SK-N-SH treated with all-trans-retinoic acid at 6 μM for 48 hours (cell line): ENCODE measurements at regions not wholly inside any gene's neighbourhood (a gene's known extent, or its start where the extent isn't known, plus 50 kb on each side); places are given as distances from the start of the nearest gene placed in this dataset.

Source experiments
- ATAC-seq: fragments of 200-7000 bp; cut with Tn5 transposase; 3 replicates; pipeline ENCODE4 v1.9.1; 2020; ENCODE audit warnings: mild to moderate bottlenecking, moderate library complexity
- ARNTL ChIP-seq: fragments of 450-650 bp; formaldehyde crosslinking; IDR thresholded peaks from 2 replicates; pipeline ENCODE4 v1.5.0; 2020; ENCODE audit warnings: low read depth, mild to moderate bottlenecking, moderate library complexity, borderline replicate concordance
- BACH2 ChIP-seq: fragments of 250-450 bp; sonication (Bioruptor Pico); IDR thresholded peaks from 2 replicates; pipeline ENCODE4 v1.9.0; 2021; ENCODE audit warnings: mild to moderate bottlenecking, borderline replicate concordance
- CSRNP3 ChIP-seq: fragments of 250-450 bp; sonication (Bioruptor Pico); IDR thresholded peaks from 2 replicates; pipeline ENCODE4 v1.5.1; 2021; ENCODE audit warnings: mild to moderate bottlenecking, moderate library complexity
- ESRRG ChIP-seq: fragments of 250-450 bp; sonication (Bioruptor Pico); IDR thresholded peaks from 2 replicates; pipeline ENCODE4 v1.6.1; 2021; ENCODE audit warnings: mild to moderate bottlenecking
- GLIS3 ChIP-seq: fragments of 250-450 bp; sonication (Bioruptor Pico); IDR thresholded peaks from 2 replicates; pipeline ENCODE4 v1.5.0; 2020; ENCODE audit warnings: mild to moderate bottlenecking, moderate library complexity
- ISL1 ChIP-seq: fragments of 250-450 bp; sonication (Bioruptor Pico); IDR thresholded peaks from 2 replicates; pipeline ENCODE4 v2.1.2; 2022; ENCODE audit warnings: mild to moderate bottlenecking, moderate library complexity
- OSR1 ChIP-seq: fragments of 250-450 bp; sonication (Bioruptor Pico); IDR thresholded peaks from 2 replicates; pipeline ENCODE4 v1.8.0; 2022; ENCODE audit warnings: moderate library complexity, mild to moderate bottlenecking, inconsistent platforms
- PPARA ChIP-seq: fragments of 250-450 bp; sonication (Bioruptor Pico); IDR thresholded peaks from 2 replicates; pipeline ENCODE4 v1.5.0; 2020; ENCODE audit warnings: mild to moderate bottlenecking, borderline replicate concordance
- RARB ChIP-seq: fragments of 250-450 bp; sonication (Bioruptor Pico); IDR thresholded peaks from 2 replicates; pipeline ENCODE4 v1.8.0; 2021; ENCODE audit warnings: mild to moderate bottlenecking, moderate library complexity
- SNAI2 ChIP-seq: fragments of 250-450 bp; sonication (Bioruptor Pico); IDR thresholded peaks from 2 replicates; pipeline ENCODE4 v1.5.0; 2020; ENCODE audit warnings: mild to moderate bottlenecking, moderate library complexity
- TCF4 ChIP-seq: fragments of 250-450 bp; sonication (Bioruptor Pico); IDR thresholded peaks from 2 replicates; pipeline ENCODE4 v1.8.0; 2021; ENCODE audit warnings: mild to moderate bottlenecking, moderate library complexity, borderline replicate concordance
- TSHZ2 ChIP-seq: fragments of 250-450 bp; sonication (Bioruptor Pico); IDR thresholded peaks from 2 replicates; pipeline ENCODE4 v1.5.0; 2020; ENCODE audit warnings: mild to moderate bottlenecking, moderate library complexity
- ZC3H10 ChIP-seq: fragments of 250-450 bp; sonication (Bioruptor Pico); IDR thresholded peaks from 2 replicates; pipeline ENCODE4 v1.5.1; 2021; ENCODE audit warnings: mild to moderate bottlenecking, moderate library complexity
- ZFP3 ChIP-seq: fragments of 250-450 bp; sonication (Bioruptor Pico); IDR thresholded peaks from 2 replicates; pipeline ENCODE4 v1.5.0; 2020; ENCODE audit warnings: mild to moderate bottlenecking, moderate library complexity
- ZFP30 ChIP-seq: fragments of 450-650 bp; formaldehyde crosslinking; IDR thresholded peaks from 2 replicates; pipeline ENCODE4 v1.5.0; 2022; ENCODE audit warnings: mild to moderate bottlenecking, moderate library complexity
- ZNF70 ChIP-seq: fragments of 450-650 bp; formaldehyde crosslinking; IDR thresholded peaks from 2 replicates; pipeline ENCODE4 v1.5.0; 2020; ENCODE audit warnings: mild to moderate bottlenecking, moderate library complexity
- TF ChIP-seq, protein P1 (sequence below): fragments of 250-450 bp; sonication (Bioruptor Pico); IDR thresholded peaks from 2 replicates; pipeline ENCODE4 v1.8.0; 2021; ENCODE audit warnings: low read depth, mild to moderate bottlenecking, moderate library complexity, borderline replicate concordance
- TF ChIP-seq, protein P2 (sequence below): fragments of 250-450 bp; sonication (Bioruptor Pico); IDR thresholded peaks from 2 replicates; pipeline ENCODE4 v1.8.0; 2020; ENCODE audit warnings: mild to moderate bottlenecking, moderate library complexity, borderline replicate concordance
- TF ChIP-seq, protein P3 (sequence below): fragments of 250-450 bp; sonication (Bioruptor Pico); IDR thresholded peaks from 2 replicates; pipeline ENCODE4 v1.5.1; 2020; ENCODE audit warnings: low read depth, mild to moderate bottlenecking, moderate library complexity

- no peak for TF ChIP-seq GLIS3
- no peak for TF ChIP-seq ESRRG
- no peak for TF ChIP-seq ZNF70
- TF ChIP-seq ZC3H10: no peak
- TF ChIP-seq, protein P1, sequence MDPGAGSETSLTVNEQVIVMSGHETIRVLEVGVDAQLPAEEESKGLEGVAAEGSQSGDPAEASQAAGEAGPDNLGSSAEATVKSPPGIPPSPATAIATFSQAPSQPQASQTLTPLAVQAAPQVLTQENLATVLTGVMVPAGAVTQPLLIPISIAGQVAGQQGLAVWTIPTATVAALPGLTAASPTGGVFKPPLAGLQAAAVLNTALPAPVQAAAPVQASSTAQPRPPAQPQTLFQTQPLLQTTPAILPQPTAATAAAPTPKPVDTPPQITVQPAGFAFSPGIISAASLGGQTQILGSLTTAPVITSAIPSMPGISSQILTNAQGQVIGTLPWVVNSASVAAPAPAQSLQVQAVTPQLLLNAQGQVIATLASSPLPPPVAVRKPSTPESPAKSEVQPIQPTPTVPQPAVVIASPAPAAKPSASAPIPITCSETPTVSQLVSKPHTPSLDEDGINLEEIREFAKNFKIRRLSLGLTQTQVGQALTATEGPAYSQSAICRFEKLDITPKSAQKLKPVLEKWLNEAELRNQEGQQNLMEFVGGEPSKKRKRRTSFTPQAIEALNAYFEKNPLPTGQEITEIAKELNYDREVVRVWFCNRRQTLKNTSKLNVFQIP (CRISPR knock-in tag): no peak
- TF ChIP-seq OSR1 (CRISPR knock-in tag): no peak
- no peak for TF ChIP-seq PPARA
- TF ChIP-seq ISL1 (CRISPR knock-in tag): no peak
- TF ChIP-seq SNAI2 (CRISPR knock-in tag): no peak
- no peak for TF ChIP-seq ZFP30 (CRISPR knock-in tag)
- TF ChIP-seq, protein P2, sequence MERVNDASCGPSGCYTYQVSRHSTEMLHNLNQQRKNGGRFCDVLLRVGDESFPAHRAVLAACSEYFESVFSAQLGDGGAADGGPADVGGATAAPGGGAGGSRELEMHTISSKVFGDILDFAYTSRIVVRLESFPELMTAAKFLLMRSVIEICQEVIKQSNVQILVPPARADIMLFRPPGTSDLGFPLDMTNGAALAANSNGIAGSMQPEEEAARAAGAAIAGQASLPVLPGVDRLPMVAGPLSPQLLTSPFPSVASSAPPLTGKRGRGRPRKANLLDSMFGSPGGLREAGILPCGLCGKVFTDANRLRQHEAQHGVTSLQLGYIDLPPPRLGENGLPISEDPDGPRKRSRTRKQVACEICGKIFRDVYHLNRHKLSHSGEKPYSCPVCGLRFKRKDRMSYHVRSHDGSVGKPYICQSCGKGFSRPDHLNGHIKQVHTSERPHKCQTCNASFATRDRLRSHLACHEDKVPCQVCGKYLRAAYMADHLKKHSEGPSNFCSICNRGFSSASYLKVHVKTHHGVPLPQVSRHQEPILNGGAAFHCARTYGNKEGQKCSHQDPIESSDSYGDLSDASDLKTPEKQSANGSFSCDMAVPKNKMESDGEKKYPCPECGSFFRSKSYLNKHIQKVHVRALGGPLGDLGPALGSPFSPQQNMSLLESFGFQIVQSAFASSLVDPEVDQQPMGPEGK (CRISPR knock-in tag): no peak
- TF ChIP-seq, protein P3, sequence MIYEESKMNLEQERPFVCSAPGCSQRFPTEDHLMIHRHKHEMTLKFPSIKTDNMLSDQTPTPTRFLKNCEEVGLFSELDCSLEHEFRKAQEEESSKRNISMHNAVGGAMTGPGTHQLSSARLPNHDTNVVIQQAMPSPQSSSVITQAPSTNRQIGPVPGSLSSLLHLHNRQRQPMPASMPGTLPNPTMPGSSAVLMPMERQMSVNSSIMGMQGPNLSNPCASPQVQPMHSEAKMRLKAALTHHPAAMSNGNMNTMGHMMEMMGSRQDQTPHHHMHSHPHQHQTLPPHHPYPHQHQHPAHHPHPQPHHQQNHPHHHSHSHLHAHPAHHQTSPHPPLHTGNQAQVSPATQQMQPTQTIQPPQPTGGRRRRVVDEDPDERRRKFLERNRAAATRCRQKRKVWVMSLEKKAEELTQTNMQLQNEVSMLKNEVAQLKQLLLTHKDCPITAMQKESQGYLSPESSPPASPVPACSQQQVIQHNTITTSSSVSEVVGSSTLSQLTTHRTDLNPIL: no peak
- TF ChIP-seq RARB (CRISPR knock-in tag): no peak
- no peak for TF ChIP-seq TSHZ2 (CRISPR knock-in tag)
- TF ChIP-seq TCF4 (CRISPR knock-in tag): no peak
- no peak for TF ChIP-seq ARNTL
- ATAC-seq: no peak
These were observed 393.0 kb downstream of the LMO7 start for GRCh38 chr13:76029088-76029487.

- no peak for ATAC-seq
- no peak for TF ChIP-seq TCF4 (CRISPR knock-in tag)
- no peak for TF ChIP-seq ISL1 (CRISPR knock-in tag)
- TF ChIP-seq ESRRG: no peak
- no peak for TF ChIP-seq CSRNP3 (CRISPR knock-in tag)
- TF ChIP-seq, protein P1 (CRISPR knock-in tag): no peak
- no peak for TF ChIP-seq BACH2 (CRISPR knock-in tag)
- TF ChIP-seq ZFP30 (CRISPR knock-in tag): no peak
- no peak for TF ChIP-seq ZFP3 (CRISPR knock-in tag)
- no peak for TF ChIP-seq ARNTL
- no peak for TF ChIP-seq TSHZ2 (CRISPR knock-in tag)
- TF ChIP-seq OSR1 (CRISPR knock-in tag): no peak
These were observed 391.0 kb downstream of the LMO7 start for GRCh38 chr13:76027131-76027530.
